GM12878 (cell line): ENCODE measurements at regions not wholly inside any gene's neighbourhood (a gene's known extent, or its start where the extent isn't known, plus 50 kb on each side); places are given as distances from the start of the nearest gene placed in this dataset.

Source experiments
- ATAC-seq: fragments of 200-7000 bp; cut with Tn5 transposase; 3 replicates; pipeline ENCODE4 v1.9.1; 2020; ENCODE audit warnings: mild to moderate bottlenecking, moderate library complexity
- BruUV-seq: library from RNA; stranded (reverse); fragments of 400-500 nt; replicated peaks from 2 replicates; lab custom pipeline; 2021; lab: Mats Ljungman, UMichigan
- CTCF ChIA-PET: fragments of 300-600 bp; sonication (Branson Sonifier 250); formaldehyde crosslinking; extraction: SDS; loops from one replicate; lab custom pipeline; 2021; ENCODE audit warnings: inconsistent platforms; lab: Yijun Ruan, JAX
- POLR2A ChIA-PET: fragments of 350-600 bp; formaldehyde crosslinking; extraction: SDS; loops from one replicate; lab custom pipeline; 2021; ENCODE audit warnings: inconsistent platforms; lab: Charles Lee
- RAD21 ChIA-PET: fragments of 300-600 bp; sonication (Branson Sonifier 250); formaldehyde crosslinking; loops from one replicate; lab custom pipeline; 2023; ENCODE audit warnings: antibody characterized with exemption; ENCODE audit not compliant: unreplicated experiment; lab: Charles Lee
- SMC1A ChIA-PET: fragments of 300-600 bp; sonication (Branson Sonifier 250); formaldehyde crosslinking; loops from one replicate; lab custom pipeline; 2023; ENCODE audit not compliant: unreplicated experiment, uncharacterized antibody; lab: Charles Lee
- DNase-seq: peaks from one replicate; pipeline ENCODE4 v3.0.0-alpha.2; 2011; ENCODE audit warnings: low read depth, low spot score
- FAIRE-seq: peaks from 3 replicates; lab custom pipeline; 2011; peaks lifted over from hg19 to GRCh38; lab: Jason Lieb, UNC
- H2AFZ ChIP-seq: 2 replicates; pipeline ENCODE4 v1.6.0; 2011; ENCODE audit warnings: low read depth, low read length, control low read depth; ENCODE audit not compliant: control insufficient read depth
- H3K27ac ChIP-seq: 2 replicates; pipeline ENCODE4 v1.5.1; 2011; ENCODE audit warnings: control low read depth; ENCODE audit not compliant: control insufficient read depth, insufficient read depth
- H3K27me3 ChIP-seq, 2 experiments: replicated peaks in 1 of 2; 2 replicates each; pipeline versions ENCODE4 v1.6.0 to v1.6.1; 2011; ENCODE audit warnings: low read length in 1 of 2; ENCODE audit not compliant: control insufficient read depth in 2 of 2, insufficient read depth in 2 of 2
- H3K36me3 ChIP-seq, 2 experiments: 2 replicates each; pipeline ENCODE4 v1.5.1; 2011; ENCODE audit warnings: low read length in 1 of 2; ENCODE audit not compliant: control insufficient read depth in 2 of 2, insufficient read depth in 2 of 2
- H3K4me1 ChIP-seq: 2 replicates; pipeline ENCODE4 v1.6.1; 2011; ENCODE audit warnings: mild to moderate bottlenecking, low read length, moderate library complexity, mixed read lengths; ENCODE audit not compliant: control insufficient read depth, insufficient read depth
- H3K4me2 ChIP-seq: 2 replicates; pipeline ENCODE4 v1.6.0; 2011; ENCODE audit warnings: control low read depth; ENCODE audit not compliant: control insufficient read depth, insufficient read depth
- H3K4me3 ChIP-seq: fragments of 200-600 bp; sonication (generic); 2 replicates; pipeline ENCODE4 v1.5.1; 2016
- H3K79me2 ChIP-seq: 2 replicates; pipeline ENCODE4 v1.6.0; 2011; ENCODE audit warnings: low read length; ENCODE audit not compliant: control insufficient read depth, insufficient read depth
- H3K9ac ChIP-seq: 2 replicates; pipeline ENCODE4 v1.8.0; 2011; ENCODE audit warnings: low read length, control low read depth, mixed read lengths; ENCODE audit not compliant: control insufficient read depth, insufficient read depth
- H3K9me3 ChIP-seq: replicated peaks from 3 replicates; pipeline ENCODE4 v1.5.1; 2011; ENCODE audit warnings: mild to moderate bottlenecking, low read length; ENCODE audit not compliant: control insufficient read depth, insufficient read depth
- H4K20me1 ChIP-seq: 2 replicates; pipeline ENCODE4 v1.6.0; 2011; ENCODE audit not compliant: control insufficient read depth, insufficient read depth
- CHD4 ChIP-seq: fragments of 200-600 bp; sonication (generic); IDR thresholded peaks from 2 replicates; pipeline ENCODE4 v1.6.1; 2016; ENCODE audit warnings: mild to moderate bottlenecking
- CTCF ChIP-seq, 3 experiments: IDR thresholded peaks in 2 of 3; conservative IDR thresholded peaks in 1 of 3; 2 replicates each; pipeline ENCODE4 v1.5.1; 2011; ENCODE audit warnings: low read depth in 3 of 3, low read length in 3 of 3, mild to moderate bottlenecking in 3 of 3, control low read depth in 2 of 3, moderate library complexity in 2 of 3, inconsistent platforms in 1 of 3, mixed read lengths in 1 of 3; ENCODE audit not compliant: control insufficient read depth in 2 of 3, insufficient read depth in 1 of 3; ENCODE audit errors: extremely low read depth in 1 of 3
- FOXK2 ChIP-seq: fragments of 450-650 bp; IDR thresholded peaks from 2 replicates; pipeline ENCODE4 v1.6.1; 2017; ENCODE audit warnings: mild to moderate bottlenecking, moderate library complexity
- IRF3 ChIP-seq: fragments of 450-650 bp; IDR thresholded peaks from 2 replicates; pipeline ENCODE4 v1.6.1; 2014; ENCODE audit warnings: mild to moderate bottlenecking
- KDM1A ChIP-seq: fragments of 200-600 bp; sonication (generic); IDR thresholded peaks from 2 replicates; pipeline ENCODE4 v1.6.1; 2016; ENCODE audit warnings: borderline replicate concordance
- PKNOX1 ChIP-seq: fragments of 450-650 bp; IDR thresholded peaks from 2 replicates; pipeline ENCODE4 v1.6.1; 2016; ENCODE audit warnings: mild to moderate bottlenecking
- RAD51 ChIP-seq: fragments of 450-650 bp; IDR thresholded peaks from 2 replicates; pipeline ENCODE4 v1.6.1; 2016; ENCODE audit warnings: moderate library complexity, mild to moderate bottlenecking, inconsistent platforms
- TAF1 ChIP-seq: IDR thresholded peaks from 2 replicates; pipeline ENCODE4 v1.6.1; 2011; ENCODE audit warnings: mild to moderate bottlenecking, low read depth, low read length, borderline replicate concordance
- TCF7 ChIP-seq: IDR thresholded peaks from 2 replicates; pipeline ENCODE4 v1.6.1; 2014; ENCODE audit warnings: antibody characterized with exemption, borderline replicate concordance
- YY1 ChIP-seq: IDR thresholded peaks from 2 replicates; pipeline ENCODE4 v1.6.1; 2011; ENCODE audit warnings: low read depth, mild to moderate bottlenecking, low read length
- ZNF24 ChIP-seq: fragments of 450-650 bp; IDR thresholded peaks from 2 replicates; pipeline ENCODE4 v1.6.1; 2017; ENCODE audit warnings: antibody characterized with exemption, mild to moderate bottlenecking
- WGBS: methylation state at CpG from one replicate; pipeline ENCODE4 v1.1.6; 2016; ENCODE audit warnings: low lambda C conversion rate; ENCODE audit not compliant: insufficient replicate concordance, insufficient coverage; ENCODE audit errors: missing lambda C conversion rate; 5-methylcytosine and 5-hydroxymethylcytosine counted together
- in situ Hi-C: fragments of 300-500 bp; cut with MboI; formaldehyde crosslinking; loops from 9 replicates; pipeline ENCODE4 v1.14.3; 2018; ENCODE audit warnings: mixed read lengths
- intact Hi-C: fragments of 100-400 bp; cut with micrococcal nuclease; formaldehyde crosslinking; loops from one replicate; pipeline ENCODE4 v1.14.2; 2022; ENCODE audit not compliant: unreplicated experiment
- TF ChIP-seq, protein P1 (sequence below): fragments of 450-650 bp; formaldehyde crosslinking; IDR thresholded peaks from 2 replicates; pipeline ENCODE4 v1.5.0; 2022; ENCODE audit warnings: mild to moderate bottlenecking, missing genetic modification characterization

- ChIA-PET POLR2A (no interaction called here), CTCF (no interaction called here), SMC1A (no interaction called here), RAD21 (no interaction called here)
- ATAC-seq = no peak
- no peak for TF ChIP-seq KDM1A
- no peak for TF ChIP-seq TCF7
- Histone ChIP-seq H3K79me2 (no peaks in the 10 kb centered on the region), H2AFZ (no peak overlapping the region), H3K27ac (no peak overlapping the region), H3K4me3 (no peak overlapping the region), H3K9ac (no peak overlapping the region), H3K36me3 (no peaks in the 10 kb centered on the region), H3K27me3 (no peaks in the 10 kb centered on the region), H4K20me1 (no peaks in the 10 kb centered on the region), H3K4me1 (no peaks in the 10 kb centered on the region), H3K4me2 (no peak overlapping the region), H3K9me3 (no peaks in the 10 kb centered on the region)
- intact Hi-C loops (no loop called here), in situ Hi-C loops (no loop called here)
- no peak for DNase-seq
- FAIRE-seq = no peak
- WGBS = 26% methylated on average over 4 of the region's 4 CpGs
- no TSS peak for BruUV-seq
Measured at GRCh38 chr10:128982616-128982915, 484.5 kb upstream of the MGMT start.

GRCh38 chr10:128985036-128985435, 482.0 kb upstream of the MGMT start:
- Histone ChIP-seq H3K27me3 (no peaks in the 10 kb centered on the region), H3K4me3 (no peak overlapping the region), H2AFZ (no peak overlapping the region), H3K9ac (no peak overlapping the region), H4K20me1 (no peaks in the 10 kb centered on the region), H3K4me1 (no peaks in the 10 kb centered on the region), H3K36me3 (no peaks in the 10 kb centered on the region), H3K79me2 (no peaks in the 10 kb centered on the region), H3K4me2 (no peak overlapping the region), H3K27ac (no peak overlapping the region), H3K9me3 (no peaks in the 10 kb centered on the region)
- POLR2A ChIA-PET = no interaction called here
- FAIRE-seq (no peak), DNase-seq (no peak), ATAC-seq (no peak)
- RAD21 ChIA-PET = no interaction called here
- BruUV-seq = no TSS peak
- TF ChIP-seq CHD4 (no peak), CTCF (IDR thresholded peaks at IDR 0.05 in 2 of 3, conservative IDR thresholded peaks at IDR 0.05 in 1 of 3; ENCODE audit: control insufficient read depth in 2 of 3, extremely low read depth in 1 of 3, insufficient read depth in 1 of 3, low read depth in 3 of 3, low read length in 3 of 3) (no peak), ZNF24 (no peak), RAD51 (no peak), TCF7 (no peak), YY1 (no peak), FOXK2 (no peak), PKNOX1 (no peak), IRF3 (no peak), TAF1 (no peak)
- TF ChIP-seq, protein P1, sequence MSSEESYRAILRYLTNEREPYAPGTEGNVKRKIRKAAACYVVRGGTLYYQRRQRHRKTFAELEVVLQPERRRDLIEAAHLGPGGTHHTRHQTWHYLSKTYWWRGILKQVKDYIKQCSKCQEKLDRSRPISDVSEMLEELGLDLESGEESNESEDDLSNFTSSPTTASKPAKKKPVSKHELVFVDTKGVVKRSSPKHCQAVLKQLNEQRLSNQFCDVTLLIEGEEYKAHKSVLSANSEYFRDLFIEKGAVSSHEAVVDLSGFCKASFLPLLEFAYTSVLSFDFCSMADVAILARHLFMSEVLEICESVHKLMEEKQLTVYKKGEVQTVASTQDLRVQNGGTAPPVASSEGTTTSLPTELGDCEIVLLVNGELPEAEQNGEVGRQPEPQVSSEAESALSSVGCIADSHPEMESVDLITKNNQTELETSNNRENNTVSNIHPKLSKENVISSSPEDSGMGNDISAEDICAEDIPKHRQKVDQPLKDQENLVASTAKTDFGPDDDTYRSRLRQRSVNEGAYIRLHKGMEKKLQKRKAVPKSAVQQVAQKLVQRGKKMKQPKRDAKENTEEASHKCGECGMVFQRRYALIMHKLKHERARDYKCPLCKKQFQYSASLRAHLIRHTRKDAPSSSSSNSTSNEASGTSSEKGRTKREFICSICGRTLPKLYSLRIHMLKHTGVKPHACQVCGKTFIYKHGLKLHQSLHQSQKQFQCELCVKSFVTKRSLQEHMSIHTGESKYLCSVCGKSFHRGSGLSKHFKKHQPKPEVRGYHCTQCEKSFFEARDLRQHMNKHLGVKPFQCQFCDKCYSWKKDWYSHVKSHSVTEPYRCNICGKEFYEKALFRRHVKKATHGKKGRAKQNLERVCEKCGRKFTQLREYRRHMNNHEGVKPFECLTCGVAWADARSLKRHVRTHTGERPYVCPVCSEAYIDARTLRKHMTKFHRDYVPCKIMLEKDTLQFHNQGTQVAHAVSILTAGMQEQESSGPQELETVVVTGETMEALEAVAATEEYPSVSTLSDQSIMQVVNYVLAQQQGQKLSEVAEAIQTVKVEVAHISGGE (CRISPR knock-in tag) = no peak
- CTCF ChIA-PET = no interaction called here
- in situ Hi-C loops (no loop called here), intact Hi-C loops (no loop called here)
- WGBS = 0% methylated on average over 1 of the region's 1 CpG
- SMC1A ChIA-PET = no interaction called here
